Endothelial cell of umbilical vein (primary cell): ENCODE measurements at regions not wholly inside any gene's neighbourhood (a gene's known extent, or its start where the extent isn't known, plus 50 kb on each side); places are given as distances from the start of the nearest gene placed in this dataset.

Source experiments
- BruUV-seq: library from RNA; stranded (reverse); fragments of 400-500 nt; replicated peaks from 2 replicates; lab custom pipeline; 2021; lab: Mats Ljungman, UMichigan
- CTCF ChIA-PET: fragments of 300-600, 350-600 bp; sonication (Branson Sonifier 250); formaldehyde crosslinking; loops from one replicate; lab custom pipeline; 2021; ENCODE audit warnings: antibody characterized with exemption, inconsistent platforms; lab: Charles Lee
- POLR2A ChIA-PET: fragments of 300-600, 350-600 bp; sonication (Branson Sonifier 250); formaldehyde crosslinking; loops from one replicate; lab custom pipeline; 2021; ENCODE audit warnings: antibody characterized with exemption, inconsistent platforms; lab: Charles Lee
- DNase-seq: peaks from one replicate; pipeline ENCODE4 v3.0.0-alpha.2; 2011; ENCODE audit warnings: low read depth, low spot score
- FAIRE-seq: peaks from 2 replicates; lab custom pipeline; 2011; peaks lifted over from hg19 to GRCh38; lab: Jason Lieb, UNC
- H2AFZ ChIP-seq: 2 replicates; pipeline ENCODE4 v1.6.0; 2012; ENCODE audit warnings: low read depth, low read length, control low read depth, inconsistent platforms
- H3K27ac ChIP-seq: 2 replicates; pipeline ENCODE4 v1.5.1; 2011; ENCODE audit warnings: low read depth, mild to moderate bottlenecking, control low read depth, low read length, moderate library complexity; ENCODE audit not compliant: insufficient read depth
- H3K27me3 ChIP-seq, 2 experiments: 2 replicates each; pipeline versions ENCODE4 v1.6.0 to v1.6.1; 2011; ENCODE audit warnings: low read length in 2 of 2, mixed read lengths in 1 of 2; ENCODE audit not compliant: control insufficient read depth in 2 of 2, insufficient read depth in 2 of 2
- H3K36me3 ChIP-seq, 2 experiments: 2 replicates in 1 of 2; 3 replicates in 1 of 2; pipeline ENCODE4 v1.5.1; 2011; ENCODE audit warnings: low read length in 2 of 2, mild to moderate bottlenecking in 1 of 2, moderate library complexity in 1 of 2; ENCODE audit not compliant: control insufficient read depth in 2 of 2, insufficient read depth in 2 of 2; ENCODE audit errors: extremely low read depth in 1 of 2
- H3K4me1 ChIP-seq: 3 replicates; pipeline ENCODE4 v1.5.1; 2011; ENCODE audit warnings: mild to moderate bottlenecking, low read length; ENCODE audit not compliant: control insufficient read depth, insufficient read depth; ENCODE audit errors: extremely low read depth
- H3K4me2 ChIP-seq: 2 replicates; pipeline ENCODE4 v1.6.1; 2011; ENCODE audit warnings: low read length, control low read depth, mixed read lengths; ENCODE audit not compliant: insufficient read depth
- H3K4me3 ChIP-seq, 3 experiments: fragments of 200-600 bp in 1 of 3; sonication (generic), shearing (Covaris generic) in 1 of 3; replicated peaks in 1 of 3; 2 replicates each; pipeline ENCODE4 v1.5.1; 2011 to 2016; ENCODE audit warnings: control low read depth in 3 of 3, low read length in 3 of 3, mild to moderate bottlenecking in 2 of 3, inconsistent platforms in 1 of 3, low read depth in 1 of 3, moderate library complexity in 1 of 3; ENCODE audit not compliant: insufficient read depth in 1 of 3
- H3K79me2 ChIP-seq: 2 replicates; pipeline ENCODE4 v1.6.0; 2012; ENCODE audit warnings: low read length, inconsistent platforms; ENCODE audit not compliant: control insufficient read depth, insufficient read depth
- H3K9ac ChIP-seq: replicated peaks from 2 replicates; pipeline ENCODE3; 2011; ENCODE audit warnings: low read length, control low read depth; ENCODE audit not compliant: insufficient read depth; ENCODE audit errors: extremely low read depth
- H3K9me1 ChIP-seq: replicated peaks from 3 replicates; pipeline ENCODE4 v1.6.0; 2011; ENCODE audit warnings: mild to moderate bottlenecking, low read length; ENCODE audit not compliant: control insufficient read depth, insufficient read depth; ENCODE audit errors: extremely low read depth
- H3K9me3 ChIP-seq: replicated peaks from 2 replicates; pipeline ENCODE4 v1.5.1; 2012; ENCODE audit warnings: low read length, inconsistent platforms; ENCODE audit not compliant: control insufficient read depth, insufficient read depth
- H4K20me1 ChIP-seq: replicated peaks from 2 replicates; pipeline ENCODE3; 2011; ENCODE audit warnings: mild to moderate bottlenecking, low read length; ENCODE audit not compliant: control insufficient read depth, insufficient read depth; ENCODE audit errors: extremely low read depth
- EZH2 ChIP-seq: IDR thresholded peaks from 2 replicates; pipeline ENCODE4 v1.6.1; 2012; ENCODE audit warnings: borderline replicate concordance, low read depth, mild to moderate bottlenecking, moderate library complexity, low read length, inconsistent platforms; ENCODE audit not compliant: severe bottlenecking
- FOS ChIP-seq: IDR thresholded peaks from 2 replicates; pipeline ENCODE4 v1.6.1; 2011; ENCODE audit warnings: mild to moderate bottlenecking, low read length, moderate library complexity, borderline replicate concordance; ENCODE audit not compliant: insufficient read depth
- GATA2 ChIP-seq: IDR thresholded peaks from 2 replicates; pipeline ENCODE4 v1.7.0; 2011; ENCODE audit warnings: low read depth, mild to moderate bottlenecking, moderate library complexity, mixed read lengths, low read length; ENCODE audit not compliant: insufficient read length, insufficient read depth
- JUN ChIP-seq: IDR thresholded peaks from 2 replicates; pipeline ENCODE4 v1.6.1; 2011; ENCODE audit warnings: borderline replicate concordance, low read depth; ENCODE audit not compliant: insufficient read length, insufficient read depth
- MYC ChIP-seq: IDR thresholded peaks from one replicate; pipeline ENCODE4 v1.6.1; 2011; ENCODE audit warnings: mild to moderate bottlenecking, low read depth, low read length
- POLR2A ChIP-seq: IDR thresholded peaks from 2 replicates; pipeline ENCODE4 v1.6.1; 2012; ENCODE audit warnings: low read depth, mild to moderate bottlenecking, control low read depth, low read length
- POLR2AphosphoS5 ChIP-seq: IDR thresholded peaks from 2 replicates; pipeline ENCODE4 v1.6.1; 2012; ENCODE audit warnings: low read depth, mild to moderate bottlenecking, control low read depth, low read length, moderate library complexity; ENCODE audit not compliant: insufficient read depth
- dilution Hi-C: fragments of 300-500 bp; cut with MboI; formaldehyde crosslinking; loops from one replicate; pipeline ENCODE4 v1.15.0; 2019; ENCODE audit warnings: low sequenced_read_pairs; ENCODE audit not compliant: extremely low pct_ligation_motif_present
- intact Hi-C: fragments of 100-400 bp; cut with micrococcal nuclease; formaldehyde crosslinking; loops from one replicate; pipeline ENCODE4 v1.10.0; 2022
- TF ChIP-seq, protein P1 (sequence below): IDR thresholded peaks from 2 replicates; pipeline ENCODE4 v1.6.1; 2011; ENCODE audit not compliant: insufficient read depth, insufficient read length
- TF ChIP-seq, protein P2 (sequence below), 2 donors: IDR thresholded peaks; 1 replicate in 1 of 2; 2 replicates in 1 of 2; pipeline ENCODE4 v1.5.1; 2011; ENCODE audit warnings: low read length in 2 of 2, mild to moderate bottlenecking in 2 of 2, moderate library complexity in 2 of 2, control low read depth in 1 of 2, inconsistent platforms in 1 of 2, low read depth in 1 of 2; ENCODE audit not compliant: insufficient read depth in 1 of 2; ENCODE audit errors: extremely low read depth in 1 of 2

DNA sequence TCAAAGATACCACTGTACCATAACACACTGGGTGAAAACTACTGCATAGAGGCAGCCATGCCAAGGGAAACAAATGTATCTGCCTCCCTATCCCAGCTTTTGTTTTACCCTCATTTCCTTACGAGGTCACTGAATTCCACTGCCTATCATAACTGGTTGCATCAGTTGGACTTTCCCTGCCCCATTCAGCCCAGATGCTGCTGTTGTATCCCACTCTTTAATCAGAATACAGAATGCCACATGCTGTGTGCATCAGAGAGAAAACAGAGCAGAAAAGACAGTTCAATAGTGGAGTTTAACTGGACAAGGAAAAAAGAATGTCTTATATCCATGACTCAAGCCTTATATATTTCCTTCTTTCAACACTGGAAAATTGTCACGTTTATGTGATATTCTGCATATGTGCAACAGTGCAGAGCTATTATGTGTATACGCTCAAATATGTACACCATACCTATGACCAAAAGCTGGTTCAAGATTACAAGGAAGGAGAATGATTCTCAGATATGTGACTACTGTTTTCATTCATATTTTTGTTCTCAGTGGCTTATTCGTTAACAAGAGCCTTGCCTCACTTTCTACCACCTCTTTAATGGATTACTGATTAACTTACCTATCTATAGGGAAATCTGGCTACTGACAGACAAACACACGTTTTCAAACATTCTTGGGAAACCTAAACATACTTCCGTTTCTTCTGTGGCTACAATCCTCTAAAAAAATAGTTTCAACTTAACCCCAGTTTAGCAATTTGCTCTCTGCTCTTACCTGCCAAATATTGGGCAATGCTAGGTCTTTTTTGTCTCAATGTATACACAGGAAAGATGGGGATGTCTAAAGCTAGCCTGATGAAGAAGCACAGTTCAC, 378.9 kb downstream of the SMARCA1 start:
- no peaks in the 10 kb centered on the region for H3K79me2 ChIP-seq
- no peaks in the 10 kb centered on the region for H3K9me1 ChIP-seq
- no TSS peak for BruUV-seq
- H2AFZ ChIP-seq: no peak overlapping the region
- FAIRE-seq (no peak), DNase-seq (no peak)
- no peak overlapping the region for H3K27ac ChIP-seq
- H3K9ac ChIP-seq: no peak overlapping the region
- POLR2A ChIA-PET: no interaction called here
- no peaks in the 10 kb centered on the region for H3K9me3 ChIP-seq
- CTCF ChIA-PET: no interaction called here
- no peaks in the 10 kb centered on the region for H4K20me1 ChIP-seq
- H3K4me3 ChIP-seq: no peak overlapping the region
- TF ChIP-seq JUN (no peak), POLR2A (no peak), FOS (no peak), GATA2 (no peak), MYC (no peak), EZH2 (no peak), POLR2AphosphoS5 (no peak)
- TF ChIP-seq, protein P1, sequence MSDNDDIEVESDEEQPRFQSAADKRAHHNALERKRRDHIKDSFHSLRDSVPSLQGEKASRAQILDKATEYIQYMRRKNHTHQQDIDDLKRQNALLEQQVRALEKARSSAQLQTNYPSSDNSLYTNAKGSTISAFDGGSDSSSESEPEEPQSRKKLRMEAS: no peak
- TF ChIP-seq, protein P2, sequence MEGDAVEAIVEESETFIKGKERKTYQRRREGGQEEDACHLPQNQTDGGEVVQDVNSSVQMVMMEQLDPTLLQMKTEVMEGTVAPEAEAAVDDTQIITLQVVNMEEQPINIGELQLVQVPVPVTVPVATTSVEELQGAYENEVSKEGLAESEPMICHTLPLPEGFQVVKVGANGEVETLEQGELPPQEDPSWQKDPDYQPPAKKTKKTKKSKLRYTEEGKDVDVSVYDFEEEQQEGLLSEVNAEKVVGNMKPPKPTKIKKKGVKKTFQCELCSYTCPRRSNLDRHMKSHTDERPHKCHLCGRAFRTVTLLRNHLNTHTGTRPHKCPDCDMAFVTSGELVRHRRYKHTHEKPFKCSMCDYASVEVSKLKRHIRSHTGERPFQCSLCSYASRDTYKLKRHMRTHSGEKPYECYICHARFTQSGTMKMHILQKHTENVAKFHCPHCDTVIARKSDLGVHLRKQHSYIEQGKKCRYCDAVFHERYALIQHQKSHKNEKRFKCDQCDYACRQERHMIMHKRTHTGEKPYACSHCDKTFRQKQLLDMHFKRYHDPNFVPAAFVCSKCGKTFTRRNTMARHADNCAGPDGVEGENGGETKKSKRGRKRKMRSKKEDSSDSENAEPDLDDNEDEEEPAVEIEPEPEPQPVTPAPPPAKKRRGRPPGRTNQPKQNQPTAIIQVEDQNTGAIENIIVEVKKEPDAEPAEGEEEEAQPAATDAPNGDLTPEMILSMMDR (IDR thresholded peaks at IDR 0.05; ENCODE audit: extremely low read depth in 1 of 2, insufficient read depth in 1 of 2, low read depth in 1 of 2, low read length in 2 of 2): no peak
- H3K4me1 ChIP-seq: no peaks in the 10 kb centered on the region
- dilution Hi-C loops: no loop called here
- H3K36me3 ChIP-seq: no peaks in the 10 kb centered on the region
- H3K4me2 ChIP-seq: no peak overlapping the region
- intact Hi-C loops: no loop called here
- H3K27me3 ChIP-seq: no peaks in the 10 kb centered on the region
